HepG2 (cell line): ENCODE measurements at regions not wholly inside any gene's neighbourhood (a gene's known extent, or its start where the extent isn't known, plus 50 kb on each side); places are given as distances from the start of the nearest gene placed in this dataset.

Experiments
- AHDC1 ChIP-seq: sonication (generic); formaldehyde crosslinking; IDR thresholded peaks from 2 replicates; pipeline ENCODE4 v1.5.1; 2020; ENCODE audit warnings: mild to moderate bottlenecking, missing genetic modification reagents, borderline replicate concordance
- BCL6 ChIP-seq: IDR thresholded peaks from 2 replicates; pipeline ENCODE4 v1.6.1; 2016; ENCODE audit warnings: missing genetic modification reagents, missing compliant biosample characterization
- BHLHE40 ChIP-seq: IDR thresholded peaks from 2 replicates; pipeline ENCODE4 v1.6.1; 2011; ENCODE audit warnings: low read length, improper control_type of control experiment
- BORCS8-MEF2B ChIP-seq: sonication (generic); formaldehyde crosslinking; IDR thresholded peaks from 2 replicates; pipeline ENCODE4 v1.8.0; 2022; ENCODE audit warnings: mild to moderate bottlenecking, missing genetic modification reagents
- DPF2 ChIP-seq: sonication (generic); formaldehyde crosslinking; IDR thresholded peaks from 2 replicates; pipeline ENCODE4 v1.4.0; 2020; ENCODE audit warnings: mild to moderate bottlenecking, low read depth, missing genetic modification reagents, borderline replicate concordance
- FOXA1 ChIP-seq, 2 experiments: fragments of 450-650 bp in 1 of 2; sonication (generic) in 1 of 2; formaldehyde crosslinking in 1 of 2; IDR thresholded peaks; 2 replicates each; pipeline versions ENCODE4 v1.4.0 to v1.6.1; 2016 to 2020; ENCODE audit warnings: missing genetic modification reagents in 1 of 2
- GFI1 ChIP-seq: sonication (generic); formaldehyde crosslinking; IDR thresholded peaks from 2 replicates; pipeline ENCODE4 v1.5.0; 2020; ENCODE audit warnings: missing genetic modification reagents, mild to moderate bottlenecking, borderline replicate concordance
- NR0B2 ChIP-seq: sonication (generic); formaldehyde crosslinking; IDR thresholded peaks from 2 replicates; pipeline ENCODE4 v1.4.0; 2020; ENCODE audit warnings: mild to moderate bottlenecking, missing genetic modification reagents
- PAX8 ChIP-seq: sonication (generic); formaldehyde crosslinking; IDR thresholded peaks from 2 replicates; pipeline ENCODE4 v1.8.0; 2022; ENCODE audit warnings: mild to moderate bottlenecking, missing genetic modification reagents, borderline replicate concordance
- PPARG ChIP-seq: conservative IDR thresholded peaks from 2 replicates; pipeline ENCODE4 v1.6.1; 2016; ENCODE audit warnings: missing biosample characterization, missing genetic modification reagents
- THAP11 ChIP-seq: IDR thresholded peaks from 2 replicates; pipeline ENCODE4 v1.6.1; 2016; ENCODE audit warnings: missing biosample characterization, missing genetic modification reagents
- ZBTB21 ChIP-seq: sonication (generic); formaldehyde crosslinking; IDR thresholded peaks from 2 replicates; pipeline ENCODE4 v1.4.0; 2020; ENCODE audit warnings: missing genetic modification reagents
- ZFP41 ChIP-seq: sonication (generic); formaldehyde crosslinking; IDR thresholded peaks from 2 replicates; pipeline ENCODE4 v1.4.0; 2020; ENCODE audit warnings: mild to moderate bottlenecking, missing genetic modification reagents, borderline replicate concordance
- ZNF331 ChIP-seq: sonication (generic); formaldehyde crosslinking; IDR thresholded peaks from 2 replicates; pipeline ENCODE4 v1.4.0; 2020; ENCODE audit warnings: missing genetic modification reagents
- ZNF468 ChIP-seq: sonication (generic); formaldehyde crosslinking; IDR thresholded peaks from 2 replicates; pipeline ENCODE4 v1.8.0; 2022; ENCODE audit warnings: mild to moderate bottlenecking, moderate library complexity, missing genetic modification reagents
- ZNF512B ChIP-seq: sonication (generic); formaldehyde crosslinking; IDR thresholded peaks from 2 replicates; pipeline ENCODE4 v1.5.1; 2020; ENCODE audit warnings: missing genetic modification reagents, mild to moderate bottlenecking, borderline replicate concordance
- ZNF773 ChIP-seq: sonication (generic); formaldehyde crosslinking; IDR thresholded peaks from 2 replicates; pipeline ENCODE4 v1.4.0; 2020; ENCODE audit warnings: missing genetic modification reagents, borderline replicate concordance

- TF ChIP-seq ZFP41 (no peak), FOXA1 (IDR thresholded peaks at IDR 0.05) (no peak), FOXA1 (CRISPR knock-in tag; IDR thresholded peaks at IDR 0.05) (peak; percentile 75), PAX8 (no peak), ZBTB21 (CRISPR knock-in tag) (no peak), BCL6 (CRISPR knock-in tag) (no peak), BHLHE40 (no peak), ZNF773 (CRISPR knock-in tag) (no peak), NR0B2 (CRISPR knock-in tag) (no peak), THAP11 (CRISPR knock-in tag) (peak; percentile 68), BORCS8-MEF2B (CRISPR knock-in tag) (0 out of 2 replicates have a peak, but pooled peaks have one; percentile 34), PPARG (CRISPR knock-in tag) (0 out of 2 replicates have a peak, but pooled peaks have one; percentile 38), GFI1 (CRISPR knock-in tag) (peak; percentile 60; the same call in 1 of the 2 replicates), DPF2 (CRISPR knock-in tag) (peak; percentile 48; the same call in 1 of the 2 replicates), ZNF331 (CRISPR knock-in tag) (peak; percentile 74; the same call in 1 of the 2 replicates), AHDC1 (CRISPR knock-in tag) (peak; percentile 82; the same call in 1 of the 2 replicates), ZNF468 (no peak), ZNF512B (CRISPR knock-in tag) (no peak)
Measured at GRCh38 chr5:6900247-6901227, 187.3 kb downstream of the TENT4A start (continued).
